Right atrium auricular region (tissue), 2 donors: ENCODE measurements at regions not wholly inside any gene's neighbourhood (a gene's known extent, or its start where the extent isn't known, plus 50 kb on each side); places are given as distances from the start of the nearest gene placed in this dataset.
A peak's percentile ranks its signal among the peaks of the same experiment; 100 is the strongest.

Experiments used
- DNase-seq: peaks from one replicate; pipeline ENCODE4 v3.0.0-alpha.2; 2019; ENCODE audit warnings: low spot score
- H3K27ac ChIP-seq, 2 donors: fragments of 200-600 bp; sonication (generic); 1 replicate in 1 of 2; 2 replicates in 1 of 2; pipeline ENCODE4 v1.5.1; 2016 to 2019
- H3K27me3 ChIP-seq, 2 donors: fragments of 200-600 bp; sonication (generic); one replicate each; pipeline versions ENCODE4 v1.5.1 to v1.6.0; 2017 to 2019
- H3K36me3 ChIP-seq: fragments of 200-600 bp; sonication (generic); one replicate; pipeline ENCODE4 v1.5.1; 2016
- H3K4me1 ChIP-seq, 2 donors: fragments of 200-600 bp; sonication (generic); one replicate each; pipeline versions ENCODE4 v1.5.1 to v1.6.0; 2017 to 2019
- H3K4me3 ChIP-seq, 2 donors: fragments of 200-600 bp; sonication (generic); 1 replicate in 1 of 2; 2 replicates in 1 of 2; pipeline ENCODE4 v1.5.1; 2017 to 2019; ENCODE audit warnings: mild to moderate bottlenecking in 1 of 2, moderate library complexity in 1 of 2
- H3K9me3 ChIP-seq, 2 donors: fragments of 200-600 bp; sonication (generic); one replicate each; pipeline ENCODE4 v1.5.1; 2019
- CTCF ChIP-seq, 2 donors: fragments of 200-600 bp; sonication (generic); IDR thresholded peaks; one replicate each; pipeline ENCODE4 v1.5.1; 2019; ENCODE audit warnings: antibody characterized with exemption in 2 of 2

- Histone ChIP-seq H3K27me3 (no peaks in the 10 kb centered on the region), H3K4me3 (no peak overlapping the region), H3K9me3 (no peaks in the 10 kb centered on the region), H3K27ac (no peak overlapping the region), H3K4me1 (no peaks in the 10 kb centered on the region), H3K36me3 (no peaks in the 10 kb centered on the region)
- no peak for DNase-seq
- TF ChIP-seq CTCF (IDR thresholded peaks at IDR 0.05): no peak
Observed at GRCh38 chr13:26950968-26951367, 190.4 kb upstream of the GPR12 start.

- H3K36me3 ChIP-seq: no peaks in the 10 kb centered on the region
- H3K4me3 ChIP-seq: no peak overlapping the region
- no peaks in the 10 kb centered on the region for H3K27me3 ChIP-seq
- H3K4me1 ChIP-seq: no peaks in the 10 kb centered on the region
- H3K9me3 ChIP-seq: no peaks in the 10 kb centered on the region
- TF ChIP-seq CTCF (IDR thresholded peaks at IDR 0.05): no peak
- no peak for DNase-seq
- no peak overlapping the region for H3K27ac ChIP-seq
Observed at GRCh38 chr13:26950546-26950945, 190.0 kb upstream of the GPR12 start.

GRCh38 chr13:26949701-26950502 lies 189.3 kb upstream of the GPR12 start:
- no peak overlapping the region for H3K27ac ChIP-seq
- no peaks in the 10 kb centered on the region for H3K36me3 ChIP-seq
- H3K27me3 ChIP-seq: no peaks in the 10 kb centered on the region
- no peaks in the 10 kb centered on the region for H3K9me3 ChIP-seq
- DNase-seq: no peak
- H3K4me1 ChIP-seq: no peaks in the 10 kb centered on the region
- no peak for TF ChIP-seq CTCF (IDR thresholded peaks at IDR 0.05)
- no peak overlapping the region for H3K4me3 ChIP-seq

GRCh38 chr13:26948353-26948752 lies 187.8 kb upstream of the GPR12 start:
- Histone ChIP-seq H3K9me3 (no peaks in the 10 kb centered on the region), H3K4me1 (no peaks in the 10 kb centered on the region), H3K27ac (no peak overlapping the region), H3K4me3 (no peak overlapping the region), H3K36me3 (no peaks in the 10 kb centered on the region), H3K27me3 (no peaks in the 10 kb centered on the region)
- no peak for TF ChIP-seq CTCF (IDR thresholded peaks at IDR 0.05)
- no peak for DNase-seq

- Histone ChIP-seq H3K4me3 (no peak overlapping the region), H3K4me1 (no peaks in the 10 kb centered on the region), H3K36me3 (no peaks in the 10 kb centered on the region), H3K27me3 (no peaks in the 10 kb centered on the region), H3K9me3 (no peaks in the 10 kb centered on the region), H3K27ac (no peak overlapping the region)
- no peak for DNase-seq
- peak; percentile 70 to 86 for TF ChIP-seq CTCF (IDR thresholded peaks at IDR 0.05)
Observed at GRCh38 chr13:26946684-26947343, 186.2 kb upstream of the GPR12 start.
